Nephron progenitor cell (in vitro differentiated cells): ENCODE measurements at regions not wholly inside any gene's neighbourhood (a gene's known extent, or its start where the extent isn't known, plus 50 kb on each side); places are given as distances from the start of the nearest gene placed in this dataset.

Experiments
- DNase-seq: peaks from one replicate; pipeline ENCODE4 v3.0.0; 2021
- H3K27ac Mint-ChIP-seq: 2 replicates; pipeline ENCODE4 v1.8.0; 2021; ENCODE audit warnings: mild to moderate bottlenecking, moderate library complexity, mixed read lengths
- H3K27me3 Mint-ChIP-seq: 2 replicates; pipeline ENCODE4 v1.8.0; 2021; ENCODE audit warnings: mild to moderate bottlenecking, low read depth, mixed read lengths; ENCODE audit not compliant: poor library complexity
- H3K36me3 Mint-ChIP-seq: 2 replicates; pipeline ENCODE4 v1.8.0; 2021; ENCODE audit warnings: low read depth, mixed read lengths
- H3K4me1 Mint-ChIP-seq: 2 replicates; pipeline ENCODE4 v1.8.0; 2021; ENCODE audit warnings: mixed read lengths
- H3K4me3 Mint-ChIP-seq: 2 replicates; pipeline ENCODE4 v1.8.0; 2021; ENCODE audit warnings: mild to moderate bottlenecking, moderate library complexity, mixed read lengths
- H3K9me3 Mint-ChIP-seq: 2 replicates; pipeline ENCODE4 v1.8.0; 2021; ENCODE audit warnings: mild to moderate bottlenecking, moderate library complexity, mixed read lengths
- CTCF ChIP-seq: fragments of 200-600 bp; sonication (generic); IDR thresholded peaks from 2 replicates; pipeline ENCODE4 v1.5.0; 2021; ENCODE audit warnings: antibody characterized with exemption

GRCh38 chr18:56060967-56061541 lies 473.1 kb upstream of the TCF4 start:
- no peak overlapping the region for H3K4me3 Mint-ChIP-seq
- H3K27ac Mint-ChIP-seq: no peak overlapping the region
- peaks cover 4% of the 10 kb centered on the region for H3K9me3 Mint-ChIP-seq
- no peaks in the 10 kb centered on the region for H3K36me3 Mint-ChIP-seq
- DNase-seq: no peak
- no peaks in the 10 kb centered on the region for H3K4me1 Mint-ChIP-seq
- no peak for TF ChIP-seq CTCF
- no peaks in the 10 kb centered on the region for H3K27me3 Mint-ChIP-seq

DNA sequence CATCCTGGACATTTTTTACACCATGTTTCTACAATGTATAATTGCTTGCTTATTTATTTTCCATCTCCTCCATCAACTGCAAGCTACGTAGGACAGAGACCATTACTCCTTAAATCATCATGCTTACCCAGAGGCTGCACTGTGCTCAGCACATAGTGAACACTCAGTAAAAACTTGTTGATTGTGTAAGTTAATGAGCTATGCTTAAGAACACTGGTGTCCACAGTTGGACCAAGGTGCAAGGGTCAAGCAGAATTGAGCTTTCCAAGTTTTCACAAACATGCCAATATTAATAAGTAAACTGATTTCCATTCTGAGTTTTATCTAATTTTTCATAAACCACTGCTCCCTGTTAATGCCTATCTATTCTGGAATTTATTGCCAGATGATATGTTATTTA lies 464.2 kb upstream of the TCF4 start:
- Mint-ChIP-seq H3K9me3 (peaks cover 24% of the 10 kb centered on the region), H3K36me3 (peaks cover 18% of the 10 kb centered on the region), H3K27ac (no peak overlapping the region), H3K27me3 (no peaks in the 10 kb centered on the region), H3K4me3 (no peak overlapping the region), H3K4me1 (peaks cover 6% of the 10 kb centered on the region)
- DNase-seq: no peak
- no peak for TF ChIP-seq CTCF

DNA sequence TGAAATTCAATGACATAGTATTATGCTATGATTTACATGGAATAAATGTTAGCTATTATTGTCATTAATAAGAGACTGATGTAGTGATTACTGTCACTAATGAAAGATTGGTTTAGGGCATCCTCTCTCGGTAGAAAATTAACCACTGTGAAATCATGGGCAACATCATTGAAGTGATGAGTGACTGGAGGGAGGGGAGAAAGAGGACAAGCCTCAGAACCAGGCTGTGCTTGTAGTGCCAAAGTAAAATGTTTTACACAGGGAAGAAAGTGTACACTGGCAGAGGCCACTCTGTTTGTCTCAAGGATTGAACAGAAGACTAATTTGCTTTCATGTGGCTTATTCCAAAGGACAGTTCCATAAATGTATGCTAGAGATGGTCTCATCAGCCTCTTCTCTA lies 456.2 kb upstream of the TCF4 start:
- no peak overlapping the region for H3K27ac Mint-ChIP-seq

GRCh38 chr18:56043641-56044061 lies 455.7 kb upstream of the TCF4 start:
- Mint-ChIP-seq H3K27me3 (no peaks in the 10 kb centered on the region), H3K4me1 (no peaks in the 10 kb centered on the region), H3K36me3 (peaks cover 25% of the 10 kb centered on the region), H3K27ac (no peak overlapping the region), H3K4me3 (no peak overlapping the region), H3K9me3 (peaks cover 27% of the 10 kb centered on the region)
- DNase-seq: no peak
- TF ChIP-seq CTCF: no peak

More for the DNA sequence above, 456.2 kb upstream of the TCF4 start:
- Mint-ChIP-seq H3K36me3 (peaks cover 28% of the 10 kb centered on the region), H3K4me1 (no peaks in the 10 kb centered on the region), H3K9me3 (peaks cover 33% of the 10 kb centered on the region), H3K27me3 (no peaks in the 10 kb centered on the region), H3K4me3 (no peak overlapping the region)
- DNase-seq: no peak
- no peak for TF ChIP-seq CTCF

- H3K36me3 Mint-ChIP-seq: peaks cover 18% of the 10 kb centered on the region
- H3K27ac Mint-ChIP-seq: no peak overlapping the region
- no peak overlapping the region for H3K4me3 Mint-ChIP-seq
- H3K4me1 Mint-ChIP-seq: peaks cover under 1% of the 10 kb centered on the region
- peaks cover 21% of the 10 kb centered on the region for H3K9me3 Mint-ChIP-seq
- no peaks in the 10 kb centered on the region for H3K27me3 Mint-ChIP-seq
- no peak for DNase-seq
- no peak for TF ChIP-seq CTCF
Measured at GRCh38 chr18:56042915-56043536, 455.0 kb upstream of the TCF4 start.
